ENCODE measurements at regions not wholly inside any gene's neighbourhood (a gene's known extent, or its start where the extent isn't known, plus 50 kb on each side); places are given as distances from the start of the nearest gene placed in this dataset.

DNA sequence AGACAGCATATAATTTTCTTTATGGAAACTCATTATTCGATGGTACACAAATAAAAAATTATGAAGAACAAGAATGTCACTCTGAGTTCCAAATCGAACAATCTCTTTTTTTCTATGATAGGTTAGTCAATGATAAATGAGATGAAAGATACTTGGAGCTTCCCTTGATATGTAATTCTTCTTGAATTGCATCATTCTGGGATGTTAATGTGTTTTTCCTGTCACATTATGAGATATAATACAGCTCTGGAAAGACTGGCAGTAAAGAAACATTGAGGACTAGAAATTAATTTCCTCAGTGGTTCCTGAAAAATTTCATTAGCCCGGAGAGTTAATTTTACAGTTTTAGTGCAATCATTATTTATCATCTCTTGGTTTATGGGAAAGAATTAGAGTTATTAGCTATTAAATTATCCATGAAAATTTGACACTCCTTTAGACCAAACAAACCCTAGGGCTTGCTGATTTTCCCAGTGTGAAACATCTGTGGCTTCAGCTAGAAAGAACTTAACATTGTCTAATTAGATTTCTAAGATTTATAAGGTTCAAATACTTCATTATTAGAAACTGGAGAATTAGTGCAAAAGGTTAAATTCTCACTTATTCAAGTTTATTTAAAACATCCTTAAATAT is 1546.6 kb upstream of the TENM3 start:
- H3K9ac ChIP-seq (ENCODE audit: low read depth, low read length), result no peak overlapping the region
- no peaks in the 10 kb centered on the region for H3K27me3 ChIP-seq (ENCODE audit: insufficient read depth, low read length)
- peaks cover 11% of the 10 kb centered on the region; the same call in 1 of the 2 replicates for H3K4me1 ChIP-seq (ENCODE audit: insufficient read depth, low read length)
- H3K9me3 ChIP-seq (ENCODE audit: insufficient read depth, low read depth, low read length), result 0 out of 2 replicates have a peak, but pooled peaks cover 5% of the 10 kb centered on the region
- H3K36me3 ChIP-seq (ENCODE audit: insufficient read depth, low read length), result no peaks in the 10 kb centered on the region
- H3K4me3 ChIP-seq (ENCODE audit: low read length), result no peak overlapping the region
- WGBS, result 100% methylated on average over 2 of the region's 3 CpGs
- H3K27ac ChIP-seq (ENCODE audit: low read depth, low read length), result no peak overlapping the region

DNA sequence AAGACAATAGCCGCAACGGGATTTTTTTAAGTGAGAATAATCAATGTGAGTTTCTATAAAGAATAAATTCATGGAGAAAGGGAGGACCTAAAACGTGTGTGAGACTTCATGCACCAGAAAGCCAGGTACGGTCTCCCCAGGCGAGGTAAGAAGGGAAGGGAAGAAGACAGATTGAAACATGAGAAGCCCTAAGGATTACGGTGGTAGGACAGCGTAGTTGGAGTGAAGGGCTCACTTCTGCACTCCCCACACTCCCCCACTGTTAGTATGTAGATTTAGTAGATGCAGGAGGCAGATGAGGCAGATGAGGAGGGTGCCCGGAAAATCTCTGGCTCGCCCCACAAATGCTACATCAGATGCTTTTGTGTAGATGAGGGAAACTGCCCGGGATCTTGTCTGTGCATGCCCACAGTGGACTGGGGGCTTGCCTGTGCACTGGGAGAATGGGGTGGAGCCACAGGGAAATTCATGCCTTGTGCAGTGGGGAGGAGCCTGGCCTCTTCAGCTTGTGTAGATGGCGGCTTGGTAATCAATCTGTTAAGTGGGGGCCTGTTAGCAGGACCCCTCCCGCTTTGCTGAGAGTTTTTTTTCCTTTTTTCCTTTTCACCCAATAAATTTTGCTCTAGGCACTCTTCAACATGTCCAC is 1544.5 kb upstream of the TENM3 start:
- Histone ChIP-seq H3K9ac (ENCODE audit: low read depth, low read length) (no peak overlapping the region), H3K27me3 (ENCODE audit: insufficient read depth, low read length) (no peaks in the 10 kb centered on the region), H3K4me1 (ENCODE audit: insufficient read depth, low read length) (peaks cover 11% of the 10 kb centered on the region; the same call in 1 of the 2 replicates), H3K4me3 (ENCODE audit: low read length) (no peak overlapping the region), H3K27ac (ENCODE audit: low read depth, low read length) (no peak overlapping the region), H3K9me3 (ENCODE audit: insufficient read depth, low read depth, low read length) (0 out of 2 replicates have a peak, but pooled peaks cover 3% of the 10 kb centered on the region), H3K36me3 (ENCODE audit: insufficient read depth, low read length) (no peaks in the 10 kb centered on the region)
- 92% methylated on average over 10 of the region's 12 CpGs for WGBS

DNA sequence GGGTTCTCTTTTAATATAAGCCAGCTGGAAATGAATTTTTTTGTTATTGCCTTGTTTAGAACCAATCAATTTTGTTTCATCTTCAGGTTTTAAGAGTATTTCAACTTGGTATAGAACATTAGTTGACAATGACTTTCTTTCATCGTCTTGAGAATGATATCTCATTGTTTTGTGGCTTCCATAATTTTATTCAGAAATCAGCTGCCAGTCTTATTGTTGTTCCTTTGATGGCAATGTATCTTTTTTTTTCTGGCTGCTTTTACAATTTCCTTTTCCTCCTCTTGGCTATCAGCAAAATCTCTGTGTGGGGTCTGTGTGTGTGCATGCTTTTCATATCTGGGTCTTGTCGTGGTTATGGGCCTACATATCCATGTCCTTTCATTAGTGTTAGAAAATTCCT is 1536.4 kb upstream of the TENM3 start:
- WGBS, result 91% methylated on average over 1 of the region's 2 CpGs
- H3K36me3 ChIP-seq (ENCODE audit: insufficient read depth, low read length), result no peaks in the 10 kb centered on the region
- H3K9me3 ChIP-seq (ENCODE audit: insufficient read depth, low read depth, low read length), result peaks cover 14% of the 10 kb centered on the region; the same call in 1 of the 2 replicates
- no peaks in the 10 kb centered on the region for H3K27me3 ChIP-seq (ENCODE audit: insufficient read depth, low read length)
- no peak overlapping the region for H3K9ac ChIP-seq (ENCODE audit: low read depth, low read length)
- H3K27ac ChIP-seq (ENCODE audit: low read depth, low read length), result no peak overlapping the region
- H3K4me1 ChIP-seq (ENCODE audit: insufficient read depth, low read length), result no peaks in the 10 kb centered on the region
- no peak overlapping the region for H3K4me3 ChIP-seq (ENCODE audit: low read length)

DNA sequence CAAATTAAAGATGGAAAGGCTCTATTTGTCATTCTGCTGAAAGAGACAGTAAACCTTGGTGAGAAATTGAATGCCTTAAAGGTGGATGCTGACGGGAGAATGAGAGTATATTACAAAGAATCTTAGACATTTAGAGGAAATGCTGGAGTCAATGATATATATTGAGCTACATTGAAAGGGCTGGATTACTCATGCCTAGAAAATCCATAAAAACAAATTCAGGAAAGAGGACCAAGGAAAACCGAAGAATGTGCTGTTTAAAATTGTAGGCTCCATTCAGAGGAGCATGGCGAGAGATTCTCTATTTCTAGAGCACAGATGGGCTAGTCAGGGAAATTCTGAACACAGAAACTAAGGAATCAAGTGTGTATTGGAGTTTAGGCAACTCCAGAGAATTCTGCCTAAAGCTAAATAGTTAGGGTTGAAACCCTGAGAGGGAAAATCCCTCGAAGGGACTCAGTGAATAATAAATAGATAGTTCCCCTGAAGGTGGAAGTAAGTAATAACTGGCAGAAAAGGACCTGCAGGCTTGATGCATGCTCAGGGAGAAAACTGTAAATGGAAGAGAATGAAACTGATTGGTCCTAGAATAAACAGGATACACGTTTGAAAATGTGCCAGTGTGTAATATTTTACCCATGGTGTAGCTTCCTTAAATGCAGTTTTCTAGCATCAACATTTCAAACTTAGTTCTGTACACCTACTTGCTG is 1532.4 kb upstream of the TENM3 start:
- Histone ChIP-seq H3K4me1 (ENCODE audit: insufficient read depth, low read length) (no peaks in the 10 kb centered on the region), H3K9ac (ENCODE audit: low read depth, low read length) (no peak overlapping the region), H3K9me3 (ENCODE audit: insufficient read depth, low read depth, low read length) (peaks cover 14% of the 10 kb centered on the region; the same call in 1 of the 2 replicates), H3K4me3 (ENCODE audit: low read length) (no peak overlapping the region), H3K36me3 (ENCODE audit: insufficient read depth, low read length) (no peaks in the 10 kb centered on the region), H3K27me3 (ENCODE audit: insufficient read depth, low read length) (no peaks in the 10 kb centered on the region), H3K27ac (ENCODE audit: low read depth, low read length) (no peak overlapping the region)
- 89% methylated on average over 5 of the region's 5 CpGs for WGBS

DNA sequence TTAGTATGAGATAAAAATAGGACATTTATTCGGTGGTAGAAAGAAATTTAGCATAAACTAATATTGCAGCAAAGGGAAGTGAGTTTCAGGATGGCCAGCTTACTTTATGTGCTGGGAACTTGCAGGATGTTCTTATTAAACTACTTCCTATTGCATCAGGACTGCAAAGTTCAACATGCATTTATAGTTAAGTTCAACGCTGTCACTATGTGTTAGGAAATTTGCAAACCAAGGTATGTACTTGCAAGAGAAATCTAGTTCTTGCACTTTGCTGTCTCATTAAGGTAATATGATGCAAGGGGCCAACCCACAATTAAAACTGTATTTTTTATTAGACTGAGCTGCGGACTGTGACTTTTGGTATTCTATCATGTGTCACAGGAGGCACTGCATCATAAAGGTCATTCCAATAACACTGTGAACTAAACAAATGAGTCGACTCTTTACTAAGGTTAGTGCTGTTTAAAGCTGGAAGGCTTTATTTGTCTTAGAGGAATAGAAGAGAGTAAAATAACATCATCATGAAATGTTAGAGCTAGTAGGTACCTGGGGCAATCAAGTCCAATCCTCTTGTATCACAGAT is 1525.7 kb upstream of the TENM3 start:
- H3K4me1 ChIP-seq (ENCODE audit: insufficient read depth, low read length), result no peaks in the 10 kb centered on the region
- 91% methylated on average over 4 of the region's 4 CpGs for WGBS
- H3K27ac ChIP-seq (ENCODE audit: low read depth, low read length), result no peak overlapping the region
- H3K9me3 ChIP-seq (ENCODE audit: insufficient read depth, low read depth, low read length), result no peaks in the 10 kb centered on the region
- no peak overlapping the region for H3K4me3 ChIP-seq (ENCODE audit: low read length)
- H3K9ac ChIP-seq (ENCODE audit: low read depth, low read length), result no peak overlapping the region
- H3K36me3 ChIP-seq (ENCODE audit: insufficient read depth, low read length), result no peaks in the 10 kb centered on the region
- no peaks in the 10 kb centered on the region for H3K27me3 ChIP-seq (ENCODE audit: insufficient read depth, low read length)

DNA sequence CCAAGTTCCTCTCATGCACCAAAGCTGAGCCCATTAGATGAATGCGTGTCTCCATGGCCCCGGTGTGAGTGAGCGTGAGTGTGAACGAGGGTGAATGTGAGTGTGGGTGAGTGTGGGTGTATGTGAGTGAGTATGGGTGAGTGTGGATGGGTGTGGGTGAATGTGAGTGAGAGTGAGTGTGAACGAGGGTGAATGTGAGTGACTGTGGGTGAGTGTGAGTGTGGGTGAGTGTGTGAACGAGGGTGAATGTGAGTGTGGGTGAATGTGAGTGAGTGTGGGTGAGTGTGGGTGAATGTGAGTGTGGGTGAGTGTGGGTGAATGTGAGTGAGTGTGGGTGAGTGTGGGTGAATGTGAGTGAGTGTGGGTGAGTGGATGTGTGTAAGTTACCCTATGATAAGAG is 1521.8 kb upstream of the TENM3 start:
- H3K9ac ChIP-seq (ENCODE audit: low read depth, low read length), result no peak overlapping the region
- no peaks in the 10 kb centered on the region for H3K27me3 ChIP-seq (ENCODE audit: insufficient read depth, low read length)
- H3K4me1 ChIP-seq (ENCODE audit: insufficient read depth, low read length), result no peaks in the 10 kb centered on the region
- H3K9me3 ChIP-seq (ENCODE audit: insufficient read depth, low read depth, low read length), result no peaks in the 10 kb centered on the region
- no peak overlapping the region for H3K4me3 ChIP-seq (ENCODE audit: low read length)
- 79% methylated on average over 6 of the region's 6 CpGs for WGBS
- no peak overlapping the region for H3K27ac ChIP-seq (ENCODE audit: low read depth, low read length)
- H3K36me3 ChIP-seq (ENCODE audit: insufficient read depth, low read length), result no peaks in the 10 kb centered on the region

DNA sequence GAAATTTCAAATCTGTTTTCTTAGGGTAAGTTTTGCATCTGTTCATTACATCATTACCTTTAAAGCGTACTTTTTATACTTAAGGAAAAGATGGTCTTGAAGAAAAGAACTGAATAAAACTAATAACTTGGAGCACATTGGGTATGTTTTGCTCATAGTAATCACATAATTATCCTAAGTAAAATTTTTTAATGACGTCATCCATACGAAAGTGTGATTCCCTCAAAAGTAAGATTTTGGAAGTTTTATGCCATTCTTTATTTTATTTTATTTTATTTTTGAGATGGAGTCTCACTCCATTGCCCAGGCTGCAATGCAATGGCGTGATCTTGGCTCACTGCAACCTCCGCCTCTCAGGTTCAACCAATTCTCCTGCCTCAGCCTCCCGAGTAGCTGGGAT is 1516.6 kb upstream of the TENM3 start:
- no peak overlapping the region for H3K4me3 ChIP-seq (ENCODE audit: low read length)
- no peaks in the 10 kb centered on the region for H3K27me3 ChIP-seq (ENCODE audit: insufficient read depth, low read length)
- 98% methylated on average over 3 of the region's 6 CpGs for WGBS
- peaks cover 6% of the 10 kb centered on the region; the same call in 1 of the 2 replicates for H3K9me3 ChIP-seq (ENCODE audit: insufficient read depth, low read depth, low read length)
- no peak overlapping the region for H3K27ac ChIP-seq (ENCODE audit: low read depth, low read length)
- H3K36me3 ChIP-seq (ENCODE audit: insufficient read depth, low read length), result no peaks in the 10 kb centered on the region
- no peaks in the 10 kb centered on the region for H3K4me1 ChIP-seq (ENCODE audit: insufficient read depth, low read length)
- no peak overlapping the region for H3K9ac ChIP-seq (ENCODE audit: low read depth, low read length)

DNA sequence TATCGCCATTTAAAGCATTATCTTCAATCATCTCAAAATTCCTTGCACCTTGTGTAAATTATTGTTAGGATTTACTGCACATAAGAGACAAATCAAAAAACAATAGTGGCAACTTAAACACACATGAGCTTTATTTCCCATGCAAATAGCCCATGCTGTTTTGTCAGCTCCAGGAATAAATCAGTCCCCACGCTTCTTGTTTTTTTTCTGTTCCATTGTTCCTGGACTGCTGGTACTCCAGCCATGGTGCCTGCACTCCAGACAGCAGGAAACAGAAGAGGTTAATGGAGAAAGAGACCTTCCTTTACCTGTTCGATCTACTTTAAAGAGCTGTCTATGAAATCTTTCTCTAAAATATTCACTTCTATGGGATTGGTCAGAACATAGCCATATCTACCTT is 1515.7 kb upstream of the TENM3 start:
- Histone ChIP-seq H3K4me3 (ENCODE audit: low read length) (no peak overlapping the region), H3K9me3 (ENCODE audit: insufficient read depth, low read depth, low read length) (peaks cover 6% of the 10 kb centered on the region; the same call in 1 of the 2 replicates), H3K27me3 (ENCODE audit: insufficient read depth, low read length) (no peaks in the 10 kb centered on the region), H3K27ac (ENCODE audit: low read depth, low read length) (no peak overlapping the region), H3K4me1 (ENCODE audit: insufficient read depth, low read length) (no peaks in the 10 kb centered on the region), H3K36me3 (ENCODE audit: insufficient read depth, low read length) (no peaks in the 10 kb centered on the region), H3K9ac (ENCODE audit: low read depth, low read length) (no peak overlapping the region)
- WGBS, result 95% methylated on average over 1 of the region's 3 CpGs

DNA sequence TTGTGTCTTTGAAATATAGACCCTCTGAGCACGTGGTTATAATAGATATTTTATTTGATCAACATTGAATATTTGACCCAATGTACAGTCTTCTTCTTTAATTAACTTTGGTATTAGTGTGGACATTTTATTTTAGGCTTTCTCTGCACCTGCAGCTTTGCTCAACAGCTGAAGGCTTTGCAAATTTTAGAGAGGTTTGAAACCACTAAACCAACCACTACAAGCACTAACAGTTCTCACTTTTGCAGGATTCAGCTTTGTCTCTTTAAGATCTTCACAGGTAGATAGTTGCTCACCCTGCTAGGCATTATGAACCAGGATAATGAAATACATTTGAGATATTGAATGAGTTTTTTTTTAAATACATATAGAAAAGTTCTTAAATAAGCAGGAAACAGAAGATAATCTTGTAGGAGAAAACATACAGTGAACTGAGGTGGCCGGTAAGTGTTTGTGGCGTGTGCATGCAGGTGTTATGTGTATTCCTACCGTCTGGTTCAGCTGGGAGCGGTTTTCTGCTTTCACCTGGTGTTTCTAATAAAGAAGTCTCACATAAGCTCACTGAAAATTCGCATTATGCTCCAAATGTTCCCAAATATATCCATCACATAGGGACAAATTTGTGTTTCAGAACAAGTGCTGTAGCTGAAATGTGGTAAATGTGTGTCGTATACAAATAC is 1508.3 kb upstream of the TENM3 start:
- Histone ChIP-seq H3K9ac (ENCODE audit: low read depth, low read length) (no peak overlapping the region), H3K27me3 (ENCODE audit: insufficient read depth, low read length) (no peaks in the 10 kb centered on the region), H3K27ac (ENCODE audit: low read depth, low read length) (no peak overlapping the region), H3K9me3 (ENCODE audit: insufficient read depth, low read depth, low read length) (peaks cover 6% of the 10 kb centered on the region; the same call in 1 of the 2 replicates), H3K4me3 (ENCODE audit: low read length) (no peak overlapping the region), H3K4me1 (ENCODE audit: insufficient read depth, low read length) (no peaks in the 10 kb centered on the region), H3K36me3 (ENCODE audit: insufficient read depth, low read length) (no peaks in the 10 kb centered on the region)
- WGBS, result 96% methylated on average over 5 of the region's 7 CpGs

DNA sequence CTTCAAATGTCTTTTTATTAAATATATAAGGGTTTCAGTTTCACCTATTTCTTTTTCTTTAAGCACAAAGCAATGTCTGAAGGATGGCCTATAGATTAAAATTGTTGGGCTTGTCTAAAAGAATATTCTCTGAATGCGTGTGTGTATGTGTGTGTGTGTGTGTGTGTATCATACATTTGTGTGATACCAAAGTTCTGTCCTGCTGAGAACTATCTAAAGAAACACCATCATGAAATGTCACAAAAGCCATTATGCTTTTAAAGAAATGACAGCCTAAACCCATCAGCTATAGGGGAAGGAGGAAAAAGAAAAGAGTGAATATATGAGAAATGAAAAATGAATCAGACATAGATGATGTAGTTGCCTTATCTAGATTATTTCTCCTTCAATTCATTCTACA is 1501.5 kb upstream of the TENM3 start:
- Histone ChIP-seq H3K9me3 (ENCODE audit: insufficient read depth, low read depth, low read length) (no peaks in the 10 kb centered on the region), H3K9ac (ENCODE audit: low read depth, low read length) (no peak overlapping the region), H3K36me3 (ENCODE audit: insufficient read depth, low read length) (no peaks in the 10 kb centered on the region), H3K4me1 (ENCODE audit: insufficient read depth, low read length) (no peaks in the 10 kb centered on the region), H3K27ac (ENCODE audit: low read depth, low read length) (no peak overlapping the region), H3K4me3 (ENCODE audit: low read length) (no peak overlapping the region), H3K27me3 (ENCODE audit: insufficient read depth, low read length) (no peaks in the 10 kb centered on the region)
- WGBS, result 86% methylated on average over 1 of the region's 1 CpG

DNA sequence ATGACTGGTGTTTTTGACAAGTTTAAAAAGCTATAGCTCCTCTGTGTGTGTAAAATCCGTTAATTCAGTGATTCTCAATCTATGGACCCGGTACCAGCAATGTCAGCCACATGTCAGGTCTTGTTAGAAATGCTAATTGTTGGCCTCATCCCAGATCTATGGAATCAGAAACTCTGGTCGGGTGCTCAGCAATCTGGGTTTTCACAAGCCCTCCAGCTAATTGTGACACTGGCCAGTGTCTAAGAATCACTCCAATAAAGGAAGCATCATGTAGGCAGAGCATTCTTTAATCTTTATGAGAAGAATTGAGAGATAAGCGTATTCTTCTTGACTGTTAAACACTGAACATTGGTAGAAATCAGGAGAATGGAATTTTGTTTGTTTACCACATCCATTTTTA is 1498.2 kb upstream of the TENM3 start:
- H3K9me3 ChIP-seq (ENCODE audit: insufficient read depth, low read depth, low read length), result no peaks in the 10 kb centered on the region
- H3K4me3 ChIP-seq (ENCODE audit: low read length), result no peak overlapping the region
- 88% methylated on average over 4 of the region's 4 CpGs for WGBS
- no peaks in the 10 kb centered on the region for H3K4me1 ChIP-seq (ENCODE audit: insufficient read depth, low read length)
- H3K9ac ChIP-seq (ENCODE audit: low read depth, low read length), result no peak overlapping the region
- no peaks in the 10 kb centered on the region for H3K27me3 ChIP-seq (ENCODE audit: insufficient read depth, low read length)
- H3K27ac ChIP-seq (ENCODE audit: low read depth, low read length), result no peak overlapping the region
- H3K36me3 ChIP-seq (ENCODE audit: insufficient read depth, low read length), result no peaks in the 10 kb centered on the region

Data from HUES64 (cell line).